CD4-positive, alpha-beta T cell treated with Interleukin-17A for 1 hour (primary cell): ENCODE measurements at regions not wholly inside any gene's neighbourhood (a gene's known extent, or its start where the extent isn't known, plus 50 kb on each side); places are given as distances from the start of the nearest gene placed in this dataset.
"Not testable (repeated sequence)": the region's sequence is repeated elsewhere in the genome, so short reads cannot be mapped to it uniquely, and the experiment has no call there.

Experiments
- DNase-seq: peaks from one replicate; pipeline ENCODE4 v3.0.0-alpha.2; 2020

DNA sequence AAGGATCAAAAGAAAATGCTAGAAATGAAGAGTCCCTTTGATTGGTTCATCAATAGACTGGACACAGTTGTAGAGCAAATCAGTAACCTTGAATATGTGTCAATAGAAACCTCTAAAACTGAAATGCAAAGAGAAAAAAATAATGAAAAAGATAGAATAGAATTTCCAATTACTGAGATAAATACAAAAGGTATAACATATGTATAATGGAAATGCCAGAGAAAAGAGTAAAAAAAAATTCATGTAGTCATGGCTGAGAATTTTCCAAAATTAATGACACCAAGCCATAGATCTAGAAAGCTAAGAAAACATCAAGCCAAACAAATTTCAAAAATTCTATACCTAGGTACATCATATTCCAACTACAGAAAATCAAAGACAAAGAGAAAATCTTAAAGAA is 62.0 kb upstream of the HGF start:
- no peak for DNase-seq

DNA sequence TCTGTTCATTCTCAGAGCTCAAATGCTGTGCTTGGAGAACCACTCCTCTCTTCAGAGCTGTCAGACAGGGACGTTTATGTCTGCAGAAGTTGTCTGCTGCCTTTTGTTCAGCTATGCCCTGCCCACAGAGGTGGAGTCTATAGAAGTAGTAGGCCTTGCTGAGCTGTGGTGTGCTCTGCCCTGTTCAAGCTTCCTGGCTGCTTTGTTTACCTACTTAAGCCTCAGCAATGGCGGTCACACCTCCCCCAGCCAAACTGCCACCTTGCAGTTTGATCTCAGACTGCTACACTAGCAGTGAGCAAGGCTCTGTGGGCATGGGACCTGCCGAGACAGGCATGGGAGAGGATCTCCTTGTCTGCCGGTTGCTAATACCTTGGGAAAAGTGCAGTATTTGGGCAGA is 59.7 kb upstream of the HGF start:
- DNase-seq = not testable (repeated sequence)

DNA sequence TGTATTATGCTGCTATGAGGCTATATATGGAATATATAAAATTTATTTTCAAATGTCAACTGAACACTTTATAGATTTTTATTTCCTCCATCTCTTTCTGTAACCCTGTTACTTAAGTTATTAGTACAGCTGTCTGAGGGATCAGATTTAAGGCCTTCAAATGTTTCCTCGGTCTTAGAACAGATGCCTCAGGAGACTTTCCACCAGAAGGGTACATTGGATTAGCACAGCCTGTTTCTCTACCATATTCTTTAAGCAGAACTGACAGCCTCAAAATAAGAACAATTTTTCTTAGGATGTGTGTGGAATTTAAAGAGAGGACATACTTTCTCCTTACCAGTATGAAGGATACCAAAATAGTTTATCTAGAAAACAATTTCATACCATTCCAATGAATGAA is 53.0 kb upstream of the HGF start:
- no peak for DNase-seq

DNA sequence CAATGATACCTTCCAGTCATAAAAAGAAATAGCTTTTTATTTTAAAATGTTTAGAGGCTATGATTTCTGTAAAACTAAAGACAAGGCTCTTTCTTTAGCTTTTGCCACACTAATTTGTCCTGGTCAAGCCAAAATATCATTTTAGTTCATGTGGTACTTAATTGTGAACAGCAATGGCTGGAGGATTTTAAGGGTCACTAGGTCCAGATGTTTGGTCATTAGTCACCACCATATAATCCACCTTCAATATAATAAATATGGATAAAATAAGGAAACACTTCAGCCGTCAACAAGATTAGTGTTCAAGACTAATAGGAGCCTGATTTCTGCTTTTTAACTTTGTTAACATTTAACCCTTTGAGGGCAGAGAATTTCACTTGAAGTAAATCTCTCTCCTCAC is 50.0 kb upstream of the HGF start:
- no peak for DNase-seq
